ENCODE measurements at regions not wholly inside any gene's neighbourhood (a gene's known extent, or its start where the extent isn't known, plus 50 kb on each side); places are given as distances from the start of the nearest gene placed in this dataset.

DNA sequence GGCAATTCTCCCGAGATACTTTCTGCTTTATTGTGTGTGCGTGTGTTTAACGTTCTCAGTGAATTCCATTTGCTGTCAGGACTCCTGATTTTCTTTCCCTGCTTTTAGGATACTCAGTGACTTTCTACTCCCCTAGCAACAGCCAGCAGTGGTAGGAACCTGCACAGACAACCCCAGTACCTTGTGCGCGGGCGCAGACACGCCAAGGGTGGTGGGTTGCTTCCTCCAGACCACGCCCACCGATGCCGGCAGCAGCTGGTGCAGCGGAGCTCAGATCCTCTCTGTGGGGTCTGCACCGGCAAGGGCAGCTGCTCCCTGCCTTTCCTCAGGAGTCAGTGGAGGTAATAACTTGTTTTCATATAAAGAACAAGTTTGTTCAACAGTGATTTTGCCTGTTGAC is 225.1 kb upstream of the NDN start:
- H3K4me3 Mint-ChIP-seq: peak overlapping the region; percentile 59 to 61 (median 61)
- H3K9me3 Mint-ChIP-seq: peaks cover 4% of the 10 kb centered on the region
- no peaks in the 10 kb centered on the region for H3K27me3 Mint-ChIP-seq (ENCODE audit: low read depth)
- no peaks in the 10 kb centered on the region for H3K36me3 Mint-ChIP-seq (ENCODE audit: low read depth)
- H3K4me1 Mint-ChIP-seq: no peaks in the 10 kb centered on the region
- H3K27ac Mint-ChIP-seq: no peak overlapping the region
- TF ChIP-seq, protein P1, sequence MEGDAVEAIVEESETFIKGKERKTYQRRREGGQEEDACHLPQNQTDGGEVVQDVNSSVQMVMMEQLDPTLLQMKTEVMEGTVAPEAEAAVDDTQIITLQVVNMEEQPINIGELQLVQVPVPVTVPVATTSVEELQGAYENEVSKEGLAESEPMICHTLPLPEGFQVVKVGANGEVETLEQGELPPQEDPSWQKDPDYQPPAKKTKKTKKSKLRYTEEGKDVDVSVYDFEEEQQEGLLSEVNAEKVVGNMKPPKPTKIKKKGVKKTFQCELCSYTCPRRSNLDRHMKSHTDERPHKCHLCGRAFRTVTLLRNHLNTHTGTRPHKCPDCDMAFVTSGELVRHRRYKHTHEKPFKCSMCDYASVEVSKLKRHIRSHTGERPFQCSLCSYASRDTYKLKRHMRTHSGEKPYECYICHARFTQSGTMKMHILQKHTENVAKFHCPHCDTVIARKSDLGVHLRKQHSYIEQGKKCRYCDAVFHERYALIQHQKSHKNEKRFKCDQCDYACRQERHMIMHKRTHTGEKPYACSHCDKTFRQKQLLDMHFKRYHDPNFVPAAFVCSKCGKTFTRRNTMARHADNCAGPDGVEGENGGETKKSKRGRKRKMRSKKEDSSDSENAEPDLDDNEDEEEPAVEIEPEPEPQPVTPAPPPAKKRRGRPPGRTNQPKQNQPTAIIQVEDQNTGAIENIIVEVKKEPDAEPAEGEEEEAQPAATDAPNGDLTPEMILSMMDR (IDR thresholded peaks at IDR 0.05; ENCODE audit: unreplicated experiment in 3 of 3): no peak

DNA sequence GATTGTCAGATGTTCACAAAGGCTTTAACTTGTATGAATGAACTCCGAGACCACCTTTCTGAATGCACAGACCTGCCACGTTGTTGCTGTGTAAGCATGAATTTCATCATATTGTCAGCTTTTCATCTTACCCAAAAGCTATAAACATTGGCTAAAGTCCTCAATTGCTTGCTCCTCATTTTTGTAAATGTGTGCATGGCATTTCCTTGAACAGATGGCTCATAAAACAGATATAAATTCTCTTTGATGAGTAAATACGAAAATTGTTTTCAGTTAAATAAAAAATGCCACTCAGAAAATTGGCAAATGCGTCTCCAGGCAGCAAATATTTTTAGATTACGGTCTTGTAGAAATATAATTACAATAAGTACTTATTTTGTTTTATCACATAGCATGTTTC is 226.0 kb upstream of the NDN start:
- H3K4me3 Mint-ChIP-seq: no peak overlapping the region
- H3K4me1 Mint-ChIP-seq: no peaks in the 10 kb centered on the region
- H3K36me3 Mint-ChIP-seq (ENCODE audit: low read depth): no peaks in the 10 kb centered on the region
- no peaks in the 10 kb centered on the region for H3K27me3 Mint-ChIP-seq (ENCODE audit: low read depth)
- H3K9me3 Mint-ChIP-seq: peaks cover 4% of the 10 kb centered on the region
- no peak overlapping the region for H3K27ac Mint-ChIP-seq
- TF ChIP-seq, protein P1 (IDR thresholded peaks at IDR 0.05; ENCODE audit: unreplicated experiment in 3 of 3): no peak

DNA sequence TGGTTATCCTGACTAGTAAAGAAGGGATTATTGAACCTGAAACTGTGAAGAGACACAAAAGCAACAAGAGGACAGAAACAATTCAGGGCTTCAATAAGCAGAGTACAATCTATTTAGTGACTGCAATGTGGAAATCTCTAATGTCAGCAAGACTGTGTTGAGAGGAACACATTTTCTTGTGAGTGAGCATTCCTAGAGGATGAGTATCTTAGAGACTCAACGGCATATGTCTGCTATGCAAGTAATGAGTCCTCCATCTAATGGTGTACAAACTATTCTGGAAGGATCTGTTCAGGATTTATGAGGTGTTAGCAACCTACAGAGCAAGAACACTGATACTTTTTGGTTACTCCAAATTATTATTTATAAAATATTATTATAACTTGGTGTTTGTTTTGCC is 226.5 kb upstream of the NDN start:
- TF ChIP-seq, protein P1 (IDR thresholded peaks at IDR 0.05; ENCODE audit: unreplicated experiment in 3 of 3): no peak
- H3K4me3 Mint-ChIP-seq: no peak overlapping the region
- peaks cover 4% of the 10 kb centered on the region for H3K9me3 Mint-ChIP-seq
- no peaks in the 10 kb centered on the region for H3K4me1 Mint-ChIP-seq
- H3K36me3 Mint-ChIP-seq (ENCODE audit: low read depth): no peaks in the 10 kb centered on the region
- H3K27me3 Mint-ChIP-seq (ENCODE audit: low read depth): no peaks in the 10 kb centered on the region
- no peak overlapping the region for H3K27ac Mint-ChIP-seq

DNA sequence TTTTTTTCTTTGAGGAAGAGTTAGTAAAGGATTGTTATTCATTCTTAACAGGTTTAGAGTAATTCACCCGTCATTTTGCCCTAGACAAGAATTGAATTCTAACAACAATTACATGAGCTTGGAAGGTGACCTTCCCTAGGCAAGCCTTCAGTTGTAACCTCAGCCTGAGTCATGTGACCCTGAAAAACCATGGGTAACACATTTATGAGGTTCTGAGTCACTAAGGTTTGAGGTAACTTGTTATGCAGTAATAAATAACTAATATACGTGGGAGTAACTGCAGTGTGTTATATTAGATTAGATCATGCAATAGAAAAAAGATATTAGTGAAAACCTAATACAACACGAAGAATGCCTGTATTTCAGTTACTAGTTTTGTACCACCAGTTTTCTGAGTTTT is 237.6 kb upstream of the NDN start:
- Mint-ChIP-seq H3K27ac (no peak overlapping the region), H3K9me3 (peaks cover 10% of the 10 kb centered on the region), H3K27me3 (ENCODE audit: low read depth) (no peaks in the 10 kb centered on the region), H3K36me3 (ENCODE audit: low read depth) (no peaks in the 10 kb centered on the region), H3K4me1 (no peaks in the 10 kb centered on the region), H3K4me3 (no peak overlapping the region)
- TF ChIP-seq, protein P1 (IDR thresholded peaks at IDR 0.05; ENCODE audit: unreplicated experiment in 3 of 3): no peak

DNA sequence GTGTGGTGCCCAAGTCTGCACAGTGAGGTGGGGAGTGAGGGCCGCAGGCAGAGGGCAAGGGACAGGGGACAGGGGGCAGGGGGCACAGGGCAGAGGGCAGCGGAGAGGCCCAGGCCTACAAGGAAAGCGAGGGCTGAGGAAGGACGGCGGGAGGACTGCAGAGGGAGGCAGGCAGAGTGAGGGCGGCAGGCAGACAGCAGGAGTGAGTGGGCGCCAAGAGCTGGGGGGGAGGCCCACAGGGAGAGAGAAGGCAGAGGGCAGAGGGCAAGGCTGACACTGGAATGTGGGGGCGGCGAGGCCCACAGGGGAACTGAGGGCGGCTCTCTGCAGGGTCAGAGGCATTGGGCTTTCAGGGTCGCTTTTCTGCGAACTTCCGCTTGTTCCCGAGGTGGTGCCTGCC is 267.8 kb upstream of the NDN start:
- Mint-ChIP-seq H3K27ac (no peak overlapping the region), H3K9me3 (peaks cover 7% of the 10 kb centered on the region), H3K36me3 (ENCODE audit: low read depth) (no peaks in the 10 kb centered on the region), H3K4me1 (no peaks in the 10 kb centered on the region), H3K4me3 (no peak overlapping the region), H3K27me3 (ENCODE audit: low read depth) (no peaks in the 10 kb centered on the region)
- TF ChIP-seq, protein P1 (IDR thresholded peaks at IDR 0.05; ENCODE audit: unreplicated experiment in 3 of 3): no peak

DNA sequence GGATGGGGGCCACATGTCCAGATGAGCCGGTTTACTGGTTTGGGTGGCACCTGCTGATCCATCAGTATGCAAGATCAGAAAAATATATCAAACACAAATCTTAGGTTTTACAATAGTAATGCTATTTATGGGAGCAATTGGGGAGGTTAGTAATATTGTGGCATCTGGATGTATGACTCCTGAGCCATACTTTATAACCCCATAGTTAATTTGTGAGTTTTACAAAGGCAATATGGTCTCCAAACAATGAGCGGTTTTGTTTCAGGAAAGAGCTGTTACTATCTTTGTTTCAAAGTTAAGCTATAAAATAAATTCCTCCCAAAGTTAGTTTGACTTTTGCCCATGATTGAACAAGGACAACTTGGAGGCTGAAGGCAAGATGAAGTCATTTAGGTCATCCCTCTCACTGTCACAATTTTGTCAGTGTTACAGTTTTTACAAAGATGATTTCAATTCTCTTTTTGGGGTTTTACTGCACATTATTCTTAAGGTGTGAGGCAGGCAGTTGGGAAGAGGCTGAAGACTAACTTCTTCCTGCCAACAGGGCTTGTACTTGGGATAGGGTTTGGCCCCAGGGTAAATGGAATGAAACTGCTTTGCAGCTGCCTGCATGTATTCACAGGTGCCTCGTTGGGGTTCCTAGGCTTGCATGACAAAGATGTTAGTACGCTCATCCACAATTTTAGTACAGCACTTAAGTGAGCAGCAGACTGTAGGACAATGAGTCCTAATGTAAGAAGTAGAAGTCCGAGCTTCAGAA is 296.6 kb upstream of the NDN start:
- Mint-ChIP-seq H3K36me3 (ENCODE audit: low read depth) (no peaks in the 10 kb centered on the region), H3K27me3 (ENCODE audit: low read depth) (no peaks in the 10 kb centered on the region), H3K9me3 (peaks cover 16% of the 10 kb centered on the region), H3K4me1 (no peaks in the 10 kb centered on the region), H3K27ac (no peak overlapping the region), H3K4me3 (no peak overlapping the region)
- TF ChIP-seq, protein P1 (IDR thresholded peaks at IDR 0.05; ENCODE audit: unreplicated experiment in 3 of 3): no peak
